H1 (cell line): ENCODE measurements at regions not wholly inside any gene's neighbourhood (a gene's known extent, or its start where the extent isn't known, plus 50 kb on each side); places are given as distances from the start of the nearest gene placed in this dataset.

Experiments used
- CTCF ChIA-PET: fragments of 300-600 bp; sonication (Branson Sonifier 250); formaldehyde crosslinking; loops from one replicate; lab custom pipeline; 2021; ENCODE audit not compliant: partially characterized antibody; lab: Charles Lee
- POLR2A ChIA-PET: fragments of 300-600 bp; sonication (Branson Sonifier 250); formaldehyde crosslinking; loops from one replicate; lab custom pipeline; 2021; ENCODE audit warnings: inconsistent platforms; ENCODE audit not compliant: partially characterized antibody; lab: Charles Lee
- DNase-seq, 2 experiments: peaks; one replicate each; pipeline versions ENCODE4 v3.0.0 to v3.0.0-alpha.2; 2010 to 2022; ENCODE audit warnings: low spot score in 2 of 2, low read depth in 1 of 2, mixed read lengths in 1 of 2
- FAIRE-seq: peaks from 2 replicates; lab custom pipeline; 2011; peaks lifted over from hg19 to GRCh38; lab: Jason Lieb, UNC
- H2AFZ ChIP-seq: 2 replicates; pipeline ENCODE4 v1.8.1; 2012; ENCODE audit warnings: low read length, inconsistent platforms
- H2AK5ac ChIP-seq: 2 replicates; pipeline ENCODE4 v1.6.1; 2013; ENCODE audit warnings: low read depth, low read length
- H2BK120ac ChIP-seq: replicated peaks from 2 replicates; pipeline ENCODE3; 2013; ENCODE audit warnings: low read depth, low read length, inconsistent platforms
- H2BK12ac ChIP-seq: 2 replicates; pipeline ENCODE4 v1.6.1; 2013; ENCODE audit warnings: low read depth, low read length
- H2BK15ac ChIP-seq: 2 replicates; pipeline ENCODE4 v1.6.1; 2013; ENCODE audit warnings: low read length
- H2BK20ac ChIP-seq: 2 replicates; pipeline ENCODE4 v1.6.1; 2013; ENCODE audit warnings: low read length
- H2BK5ac ChIP-seq: 2 replicates; pipeline ENCODE4 v1.6.1; 2013; ENCODE audit warnings: low read depth, low read length
- H3K14ac ChIP-seq: 2 replicates; pipeline ENCODE4 v1.6.1; 2013; ENCODE audit warnings: inconsistent platforms; ENCODE audit not compliant: insufficient read length
- H3K18ac ChIP-seq: 2 replicates; pipeline ENCODE4 v1.6.1; 2013; ENCODE audit warnings: low read length; ENCODE audit errors: extremely low read depth
- H3K23ac ChIP-seq: 2 replicates; pipeline ENCODE4 v1.6.1; 2013; ENCODE audit warnings: inconsistent platforms; ENCODE audit not compliant: insufficient read length
- H3K23me2 ChIP-seq: 2 replicates; pipeline ENCODE4 v1.6.1; 2013; ENCODE audit warnings: low read depth, low read length
- H3K27ac ChIP-seq: 2 replicates; pipeline ENCODE4 v1.6.1; 2011; ENCODE audit warnings: low read depth, low read length, inconsistent platforms
- H3K27me3 ChIP-seq, 4 experiments: replicated peaks in 1 of 4; 1 replicate in 1 of 4; 2 replicates in 3 of 4; pipeline versions ENCODE4 v1.6.1 to v1.8.1; 2011 to 2013; ENCODE audit warnings: low read length in 3 of 4, mild to moderate bottlenecking in 3 of 4, inconsistent platforms in 2 of 4, mixed read lengths in 2 of 4, moderate library complexity in 1 of 4; ENCODE audit not compliant: control insufficient read depth in 3 of 4, insufficient read depth in 3 of 4; ENCODE audit errors: extremely low read depth in 1 of 4
- H3K36me3 ChIP-seq, 4 experiments: 2 replicates each; pipeline versions ENCODE4 v1.6.1 to v1.8.1; 2011 to 2013; ENCODE audit warnings: mild to moderate bottlenecking in 4 of 4, low read length in 3 of 4, moderate library complexity in 2 of 4, control low read depth in 1 of 4, inconsistent platforms in 1 of 4; ENCODE audit not compliant: insufficient read depth in 4 of 4, control insufficient read depth in 2 of 4
- H3K4ac ChIP-seq: replicated peaks from 2 replicates; pipeline ENCODE3; 2013; ENCODE audit warnings: low read length, low read depth, mixed read lengths, inconsistent platforms; ENCODE audit not compliant: insufficient read length
- H3K4me1 ChIP-seq, 4 experiments: replicated peaks in 1 of 4; 1 replicate in 1 of 4; 2 replicates in 3 of 4; pipeline versions ENCODE4 v1.6.1 to v1.8.1; 2011 to 2013; ENCODE audit warnings: low read length in 3 of 4, inconsistent platforms in 2 of 4, mixed read lengths in 1 of 4; ENCODE audit not compliant: insufficient read depth in 4 of 4, control insufficient read depth in 3 of 4
- H3K4me2 ChIP-seq, 2 experiments: 2 replicates each; pipeline versions ENCODE4 v1.6.1 to v1.8.1; 2011 to 2013; ENCODE audit warnings: low read depth in 2 of 2, low read length in 2 of 2, control low read depth in 1 of 2, inconsistent platforms in 1 of 2, mild to moderate bottlenecking in 1 of 2; ENCODE audit not compliant: insufficient read depth in 1 of 2
- H3K4me3 ChIP-seq, 4 experiments: fragments of 200-600, 300-600 bp in 1 of 4; sonication (generic), shearing (Covaris generic), sonication (Bioruptor Twin) in 1 of 4; 2 replicates each; pipeline versions ENCODE4 v1.5.1 to v1.8.1; 2011 to 2016; ENCODE audit warnings: low read length in 4 of 4, low read depth in 3 of 4, control low read depth in 2 of 4, inconsistent platforms in 2 of 4, mild to moderate bottlenecking in 2 of 4, mixed read lengths in 1 of 4, moderate library complexity in 1 of 4; ENCODE audit not compliant: insufficient read depth in 2 of 4; ENCODE audit errors: extremely low read depth in 1 of 4
- H3K56ac ChIP-seq: replicated peaks from 2 replicates; pipeline ENCODE3; 2013; ENCODE audit warnings: low read depth, mild to moderate bottlenecking, mixed read lengths, low read length, inconsistent platforms; ENCODE audit not compliant: insufficient read length
- H3K79me1 ChIP-seq: 2 replicates; pipeline ENCODE4 v1.6.1; 2013; ENCODE audit warnings: low read depth, low read length, control low read depth
- H3K79me2 ChIP-seq, 2 experiments: 2 replicates each; pipeline versions ENCODE4 v1.6.1 to v1.8.1; 2012 to 2013; ENCODE audit warnings: low read length in 2 of 2, mild to moderate bottlenecking in 2 of 2, inconsistent platforms in 1 of 2; ENCODE audit not compliant: insufficient read depth in 2 of 2, control insufficient read depth in 1 of 2
- H3K9ac ChIP-seq, 4 experiments: replicated peaks in 1 of 4; 1 replicate in 1 of 4; 2 replicates in 3 of 4; pipeline versions ENCODE4 v1.6.1 to v1.8.1; 2011 to 2013; ENCODE audit warnings: low read depth in 3 of 4, low read length in 3 of 4, control low read depth in 2 of 4, mild to moderate bottlenecking in 2 of 4, moderate library complexity in 2 of 4, inconsistent platforms in 1 of 4; ENCODE audit errors: extremely low read depth in 1 of 4
- H3K9me3 ChIP-seq, 2 experiments: 2 replicates each; pipeline versions ENCODE4 v1.6.1 to v1.8.1; 2012 to 2013; ENCODE audit warnings: mild to moderate bottlenecking in 2 of 2, moderate library complexity in 2 of 2, control low read depth in 1 of 2, inconsistent platforms in 1 of 2, low read depth in 1 of 2, low read length in 1 of 2, mixed read lengths in 1 of 2; ENCODE audit not compliant: insufficient read depth in 2 of 2
- H4K20me1 ChIP-seq, 2 experiments: replicated peaks in 1 of 2; 2 replicates each; pipeline versions ENCODE3 to v1.8.1; 2011 to 2013; ENCODE audit warnings: inconsistent platforms in 2 of 2, low read length in 2 of 2, mild to moderate bottlenecking in 1 of 2; ENCODE audit not compliant: insufficient read depth in 2 of 2, control insufficient read depth in 1 of 2
- H4K5ac ChIP-seq: 2 replicates; pipeline ENCODE4 v1.6.1; 2013; ENCODE audit warnings: low read length, low read depth, mixed read lengths, inconsistent platforms; ENCODE audit not compliant: insufficient read length
- H4K8ac ChIP-seq: 2 replicates; pipeline ENCODE4 v1.8.0; 2013; ENCODE audit warnings: mild to moderate bottlenecking, moderate library complexity, low read length, inconsistent platforms; ENCODE audit not compliant: insufficient read depth; ENCODE audit errors: extremely low read depth
- H4K91ac ChIP-seq: replicated peaks from 2 replicates; pipeline ENCODE3; 2013; ENCODE audit warnings: low read length, mixed read lengths, inconsistent platforms; ENCODE audit not compliant: insufficient read length
- FOSL1 ChIP-seq: IDR thresholded peaks from 2 replicates; pipeline ENCODE4 v1.6.1; 2011; ENCODE audit warnings: mild to moderate bottlenecking, low read depth, low read length, moderate library complexity; ENCODE audit not compliant: insufficient read depth
- RAD21 ChIP-seq, 2 experiments: IDR thresholded peaks in 1 of 2; conservative IDR thresholded peaks in 1 of 2; 2 replicates each; pipeline ENCODE4 v1.6.1; 2011; ENCODE audit warnings: low read depth in 2 of 2, low read length in 2 of 2, improper control_type of control experiment in 1 of 2, inconsistent platforms in 1 of 2, mild to moderate bottlenecking in 1 of 2, moderate library complexity in 1 of 2
- TAF1 ChIP-seq: IDR thresholded peaks from 2 replicates; pipeline ENCODE4 v1.6.1; 2011; ENCODE audit warnings: mild to moderate bottlenecking, low read depth, low read length
- WGBS, 2 experiments: shearing (Covaris generic) in 1 of 2; methylation state at CpG; one replicate each; pipeline versions ENCODE4 v1.1.6 to v1.1.7; 2013 to 2015; ENCODE audit warnings: low lambda C conversion rate in 2 of 2, mixed read lengths in 2 of 2, inconsistent platforms in 1 of 2, low coverage in 1 of 2, missing lambda C conversion rate in 1 of 2; ENCODE audit not compliant: insufficient replicate concordance in 2 of 2, insufficient coverage in 1 of 2, insufficient read length in 1 of 2; ENCODE audit errors: extremely low coverage in 1 of 2, missing lambda C conversion rate in 1 of 2; 5-methylcytosine and 5-hydroxymethylcytosine counted together

DNA sequence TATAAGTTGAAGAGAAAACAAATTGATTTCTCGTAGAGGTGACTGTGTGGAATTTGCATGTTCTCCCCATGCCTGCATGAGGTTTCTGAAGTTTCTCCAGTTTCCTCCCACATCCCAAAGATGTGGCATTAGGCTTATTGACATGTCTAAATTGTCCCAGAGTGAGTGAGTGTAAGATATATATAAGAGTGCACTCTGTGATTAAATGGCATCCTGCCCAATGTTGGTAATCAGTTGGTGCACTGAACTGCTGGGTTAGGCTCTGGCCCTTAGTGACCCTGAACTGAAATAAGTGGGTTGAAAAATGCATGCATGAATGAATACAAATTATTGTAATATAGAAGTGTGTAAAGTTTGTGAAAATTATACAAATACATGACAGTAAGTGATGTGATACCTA lies 1106.5 kb downstream of the TECRL start:
- Histone ChIP-seq H2BK15ac (no peak overlapping the region), H3K4me2 (no peak overlapping the region), H3K14ac (no peak overlapping the region), H2AK5ac (no peak overlapping the region), H3K23me2 (no peaks in the 10 kb centered on the region), H3K4ac (no peak overlapping the region), H2BK120ac (no peak overlapping the region), H3K9me3 (no peaks in the 10 kb centered on the region), H3K79me2 (no peaks in the 10 kb centered on the region), H3K79me1 (no peaks in the 10 kb centered on the region), H3K56ac (no peak overlapping the region), H2BK5ac (no peak overlapping the region), H3K27ac (no peak overlapping the region), H4K5ac (no peak overlapping the region), H3K18ac (no peak overlapping the region), H4K8ac (no peak overlapping the region), H4K20me1 (no peaks in the 10 kb centered on the region), H4K91ac (no peak overlapping the region), H2BK12ac (no peak overlapping the region), H3K27me3 (no peaks in the 10 kb centered on the region), H3K4me1 (no peaks in the 10 kb centered on the region), H3K36me3 (no peaks in the 10 kb centered on the region), H3K23ac (no peak overlapping the region), H3K4me3 (no peak overlapping the region), H2AFZ (no peak overlapping the region), H3K9ac (no peak overlapping the region), H2BK20ac (no peak overlapping the region)
- DNase-seq (no peak), FAIRE-seq (no peak)
- POLR2A ChIA-PET, result no interaction called here
- 92% methylated on average over 1 of the region's 1 CpG; no CpG with 5 or more reads in 1 of the 2 experiments for WGBS, 2 experiments
- TF ChIP-seq RAD21 (IDR thresholded peaks at IDR 0.05 in 1 of 2, conservative IDR thresholded peaks at IDR 0.05 in 1 of 2; ENCODE audit: low read depth in 2 of 2, low read length in 2 of 2) (no peak), TAF1 (no peak), FOSL1 (no peak)
- CTCF ChIA-PET, result no interaction called here
